Endodermal cell (in vitro differentiated cells): ENCODE measurements at regions not wholly inside any gene's neighbourhood (a gene's known extent, or its start where the extent isn't known, plus 50 kb on each side); places are given as distances from the start of the nearest gene placed in this dataset.

Experiments
- DNase-seq: peaks from one replicate; pipeline ENCODE4 v3.0.0-alpha.2; 2017
- H3K27ac ChIP-seq: 2 replicates; pipeline ENCODE4 v1.5.1; 2013; ENCODE audit warnings: mild to moderate bottlenecking, low read depth, low read length, moderate library complexity
- H3K27me3 ChIP-seq: 2 replicates; pipeline ENCODE4 v1.6.1; 2013; ENCODE audit warnings: mild to moderate bottlenecking, low read length, moderate library complexity; ENCODE audit not compliant: insufficient read depth, control insufficient read depth, poor library complexity, severe bottlenecking
- H3K36me3 ChIP-seq: 2 replicates; pipeline ENCODE4 v1.7.0; 2013; ENCODE audit warnings: mild to moderate bottlenecking, low read length, moderate library complexity; ENCODE audit not compliant: control insufficient read depth, insufficient read depth
- H3K4me1 ChIP-seq: one replicate; pipeline ENCODE4 v1.7.0; 2013; ENCODE audit warnings: low read length; ENCODE audit not compliant: control insufficient read depth, insufficient read depth
- H3K4me3 ChIP-seq: 2 replicates; pipeline ENCODE4 v1.5.1; 2013; ENCODE audit warnings: mild to moderate bottlenecking, low read length, moderate library complexity
- H3K9ac ChIP-seq: 2 replicates; pipeline ENCODE4 v1.6.1; 2013; ENCODE audit warnings: mild to moderate bottlenecking, low read length, moderate library complexity; ENCODE audit not compliant: poor library complexity, severe bottlenecking; ENCODE audit errors: extremely low read depth
- H3K9me3 ChIP-seq: 2 replicates; pipeline ENCODE4 v1.6.1; 2013; ENCODE audit warnings: mild to moderate bottlenecking, low read length, moderate library complexity; ENCODE audit not compliant: control insufficient read depth
- H3K27ac Mint-ChIP-seq: 2 replicates; pipeline ENCODE4 v1.8.0; 2020; ENCODE audit warnings: mixed read lengths
- H3K27me3 Mint-ChIP-seq: 2 replicates; pipeline ENCODE4 v1.8.0; 2021; ENCODE audit warnings: mild to moderate bottlenecking, mixed read lengths; ENCODE audit not compliant: insufficient read depth
- H3K36me3 Mint-ChIP-seq: 2 replicates; pipeline ENCODE4 v1.8.0; 2020; ENCODE audit warnings: low read depth, mixed read lengths
- H3K4me1 Mint-ChIP-seq: 2 replicates; pipeline ENCODE4 v1.8.0; 2020; ENCODE audit warnings: mixed read lengths
- H3K4me3 Mint-ChIP-seq: 2 replicates; pipeline ENCODE4 v1.8.0; 2020; ENCODE audit warnings: mild to moderate bottlenecking, moderate library complexity, mixed read lengths
- H3K9me3 Mint-ChIP-seq: 2 replicates; pipeline ENCODE4 v1.8.0; 2020; ENCODE audit warnings: mild to moderate bottlenecking, mixed read lengths
- WGBS, 2 experiments: methylation state at CpG; one replicate each; pipeline versions ENCODE4 v1.1.5 to v1.1.7; 2013; ENCODE audit warnings: missing lambda C conversion rate in 2 of 2, mixed read lengths in 1 of 2; ENCODE audit not compliant: insufficient coverage in 1 of 2, insufficient read length in 1 of 2; 5-methylcytosine and 5-hydroxymethylcytosine counted together
- TF ChIP-seq, protein P1 (sequence below): fragments of 200-600 bp; sonication (generic); conservative IDR thresholded peaks from 2 replicates; pipeline ENCODE4 v1.5.0; 2021; ENCODE audit warnings: antibody characterized with exemption, mild to moderate bottlenecking

DNA sequence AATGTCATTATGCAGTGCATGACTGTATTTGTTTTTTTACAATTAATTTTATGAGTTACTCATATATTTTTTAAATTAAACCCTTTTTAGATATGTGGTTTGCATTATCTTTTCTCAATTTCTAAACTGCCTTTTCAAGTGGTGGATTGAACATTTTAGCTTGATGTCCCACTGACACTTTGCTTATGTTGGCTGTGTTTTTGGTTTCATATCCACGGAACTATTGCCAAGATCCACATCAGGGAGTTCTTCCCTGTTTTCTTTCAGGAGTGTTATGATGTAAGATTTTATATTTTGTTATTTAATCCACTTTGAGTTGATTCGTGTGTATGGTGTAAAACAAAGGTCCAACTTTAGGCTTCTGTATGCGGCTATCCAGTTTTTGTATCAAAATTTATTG lies 1144.9 kb upstream of the EYS start:
- peaks cover 2% of the 10 kb centered on the region for H3K27me3 Mint-ChIP-seq
- H3K9ac ChIP-seq: no peak overlapping the region
- no peaks in the 10 kb centered on the region for H3K4me1 Mint-ChIP-seq
- H3K4me1 ChIP-seq: no peaks in the 10 kb centered on the region
- no peaks in the 10 kb centered on the region for H3K27me3 ChIP-seq
- WGBS, 2 experiments: 94% methylated on average over 3 of the region's 3 CpGs; no CpG with 5 or more reads in 1 of the 2 experiments
- H3K4me3 ChIP-seq: no peak overlapping the region
- H3K36me3 Mint-ChIP-seq: no peaks in the 10 kb centered on the region
- no peaks in the 10 kb centered on the region for H3K9me3 ChIP-seq
- TF ChIP-seq, protein P1, sequence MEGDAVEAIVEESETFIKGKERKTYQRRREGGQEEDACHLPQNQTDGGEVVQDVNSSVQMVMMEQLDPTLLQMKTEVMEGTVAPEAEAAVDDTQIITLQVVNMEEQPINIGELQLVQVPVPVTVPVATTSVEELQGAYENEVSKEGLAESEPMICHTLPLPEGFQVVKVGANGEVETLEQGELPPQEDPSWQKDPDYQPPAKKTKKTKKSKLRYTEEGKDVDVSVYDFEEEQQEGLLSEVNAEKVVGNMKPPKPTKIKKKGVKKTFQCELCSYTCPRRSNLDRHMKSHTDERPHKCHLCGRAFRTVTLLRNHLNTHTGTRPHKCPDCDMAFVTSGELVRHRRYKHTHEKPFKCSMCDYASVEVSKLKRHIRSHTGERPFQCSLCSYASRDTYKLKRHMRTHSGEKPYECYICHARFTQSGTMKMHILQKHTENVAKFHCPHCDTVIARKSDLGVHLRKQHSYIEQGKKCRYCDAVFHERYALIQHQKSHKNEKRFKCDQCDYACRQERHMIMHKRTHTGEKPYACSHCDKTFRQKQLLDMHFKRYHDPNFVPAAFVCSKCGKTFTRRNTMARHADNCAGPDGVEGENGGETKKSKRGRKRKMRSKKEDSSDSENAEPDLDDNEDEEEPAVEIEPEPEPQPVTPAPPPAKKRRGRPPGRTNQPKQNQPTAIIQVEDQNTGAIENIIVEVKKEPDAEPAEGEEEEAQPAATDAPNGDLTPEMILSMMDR: no peak
- no peaks in the 10 kb centered on the region for H3K9me3 Mint-ChIP-seq
- H3K27ac Mint-ChIP-seq: no peak overlapping the region
- no peak overlapping the region for H3K27ac ChIP-seq
- H3K4me3 Mint-ChIP-seq: no peak overlapping the region
- no peaks in the 10 kb centered on the region for H3K36me3 ChIP-seq
- no peak for DNase-seq

DNA sequence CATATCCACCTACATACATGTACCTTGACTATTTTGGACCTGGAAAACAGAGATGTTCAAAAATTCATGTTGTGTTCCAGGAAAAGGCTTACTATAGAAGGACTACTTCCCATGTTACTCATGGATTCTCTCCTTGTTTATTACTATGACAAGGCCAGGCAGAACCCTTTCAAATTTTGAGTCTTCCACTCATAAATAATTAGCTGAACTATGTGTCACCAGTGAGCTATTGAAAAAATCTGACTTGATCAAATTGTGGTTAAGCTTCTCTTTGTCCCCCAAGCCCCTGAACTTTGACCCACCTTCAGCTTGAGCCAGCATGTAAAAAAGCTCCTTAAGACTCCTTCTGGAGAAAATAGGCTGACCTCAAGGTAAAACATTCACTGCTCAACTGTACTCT lies 1142.8 kb upstream of the EYS start:
- Histone ChIP-seq H3K9ac (no peak overlapping the region), H3K4me1 (no peaks in the 10 kb centered on the region), H3K27ac (no peak overlapping the region), H3K36me3 (no peaks in the 10 kb centered on the region), H3K9me3 (no peaks in the 10 kb centered on the region), H3K4me3 (no peak overlapping the region), H3K27me3 (no peaks in the 10 kb centered on the region)
- H3K27ac Mint-ChIP-seq: no peak overlapping the region
- no peak overlapping the region for H3K4me3 Mint-ChIP-seq
- H3K9me3 Mint-ChIP-seq: no peaks in the 10 kb centered on the region
- TF ChIP-seq, protein P1: no peak
- no peaks in the 10 kb centered on the region for H3K27me3 Mint-ChIP-seq
- no peaks in the 10 kb centered on the region for H3K4me1 Mint-ChIP-seq
- DNase-seq: no peak
- H3K36me3 Mint-ChIP-seq: no peaks in the 10 kb centered on the region

- 87 to 94% methylated on average over 2 to 3 of the region's 3 CpGs for WGBS, 2 experiments
Observed at GRCh38 chr6:66848244-66848953, 1141.4 kb upstream of the EYS start.

More at GRCh38 chr6:66848244-66848953, 1141.4 kb upstream of the EYS start:
- Histone ChIP-seq H3K4me1 (no peaks in the 10 kb centered on the region), H3K4me3 (no peak overlapping the region), H3K27me3 (no peaks in the 10 kb centered on the region), H3K9me3 (no peaks in the 10 kb centered on the region), H3K9ac (no peak overlapping the region), H3K27ac (no peak overlapping the region), H3K36me3 (no peaks in the 10 kb centered on the region)
- no peaks in the 10 kb centered on the region for H3K4me1 Mint-ChIP-seq
- TF ChIP-seq, protein P1: no peak
- no peaks in the 10 kb centered on the region for H3K36me3 Mint-ChIP-seq
- H3K27me3 Mint-ChIP-seq: no peaks in the 10 kb centered on the region
- H3K9me3 Mint-ChIP-seq: no peaks in the 10 kb centered on the region
- H3K4me3 Mint-ChIP-seq: no peak overlapping the region
- no peak overlapping the region for H3K27ac Mint-ChIP-seq
- no peak for DNase-seq
